ELR (cell line): ENCODE measurements at regions not wholly inside any gene's neighbourhood (a gene's known extent, or its start where the extent isn't known, plus 50 kb on each side); places are given as distances from the start of the nearest gene placed in this dataset.

Experiments
- DNase-seq: peaks from one replicate; pipeline ENCODE4 v3.0.0-alpha.2; 2015; ENCODE audit warnings: low read depth

GRCh38 chr1:36576551-36577110 is 93.9 kb upstream of the CSF3R start:
- no peak for DNase-seq

GRCh38 chr1:36576118-36576517 is 93.4 kb upstream of the CSF3R start:
- peak; percentile 62 for DNase-seq

- DNase-seq, result no peak
Observed at GRCh38 chr1:36573445-36573844, 90.7 kb upstream of the CSF3R start.

GRCh38 chr1:36572906-36573305 is 90.2 kb upstream of the CSF3R start:
- no peak for DNase-seq

- DNase-seq, result no peak
Observed at GRCh38 chr1:36572142-36572715, 89.5 kb upstream of the CSF3R start.

- DNase-seq, result no peak
Observed at GRCh38 chr1:36571106-36571505, 88.4 kb upstream of the CSF3R start.

GRCh38 chr1:36570478-36571060 is 87.9 kb upstream of the CSF3R start:
- no peak for DNase-seq

- DNase-seq, result no peak
Observed at GRCh38 chr1:36570006-36570405, 87.3 kb upstream of the CSF3R start.

GRCh38 chr1:36567601-36568341 is 85.1 kb upstream of the CSF3R start:
- no peak for DNase-seq

GRCh38 chr1:36565576-36566501 is 83.1 kb upstream of the CSF3R start:
- DNase-seq, result no peak

GRCh38 chr1:36562181-36562685 is 79.5 kb upstream of the CSF3R start:
- no peak for DNase-seq

GRCh38 chr1:36561361-36561724 is 78.6 kb upstream of the CSF3R start:
- DNase-seq, result no peak

- DNase-seq, result no peak
Observed at GRCh38 chr1:36560621-36561360, 78.1 kb upstream of the CSF3R start.

GRCh38 chr1:36560177-36560576 is 77.5 kb upstream of the CSF3R start:
- DNase-seq, result no peak

- no peak for DNase-seq
Observed at GRCh38 chr1:36559061-36559460, 76.3 kb upstream of the CSF3R start.

- DNase-seq, result no peak
Observed at GRCh38 chr1:36557041-36558000, 74.6 kb upstream of the CSF3R start.

GRCh38 chr1:36555041-36555440 is 72.3 kb upstream of the CSF3R start:
- DNase-seq, result no peak

GRCh38 chr1:36554323-36554628 is 71.6 kb upstream of the CSF3R start:
- DNase-seq, result no peak

GRCh38 chr1:36553591-36554322 is 71.0 kb upstream of the CSF3R start:
- DNase-seq, result peak; percentile 72
